ENCODE measurements at regions not wholly inside any gene's neighbourhood (a gene's known extent, or its start where the extent isn't known, plus 50 kb on each side); places are given as distances from the start of the nearest gene placed in this dataset.

DNA sequence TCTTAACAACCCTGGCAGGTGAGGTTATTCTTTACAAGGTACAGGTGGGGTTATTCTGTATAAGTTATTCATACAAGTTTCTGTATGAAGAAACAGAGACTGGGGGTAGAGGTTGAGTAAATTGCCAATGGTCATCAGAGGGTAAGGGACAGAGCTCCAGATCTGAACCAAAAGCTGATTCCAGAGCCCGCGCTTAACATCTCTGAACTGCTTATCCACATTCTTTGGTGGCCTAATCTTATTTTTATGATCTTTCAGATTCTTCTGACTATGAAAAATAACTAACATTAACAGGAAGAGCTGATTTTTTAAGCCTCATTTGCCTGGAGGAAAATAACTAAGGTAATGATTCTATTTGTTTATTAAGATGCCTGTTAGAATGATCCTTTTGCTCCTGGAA is 63.9 kb upstream of the BARHL2 start:
- no peak for DNase-seq (ENCODE audit: low read depth)

DNA sequence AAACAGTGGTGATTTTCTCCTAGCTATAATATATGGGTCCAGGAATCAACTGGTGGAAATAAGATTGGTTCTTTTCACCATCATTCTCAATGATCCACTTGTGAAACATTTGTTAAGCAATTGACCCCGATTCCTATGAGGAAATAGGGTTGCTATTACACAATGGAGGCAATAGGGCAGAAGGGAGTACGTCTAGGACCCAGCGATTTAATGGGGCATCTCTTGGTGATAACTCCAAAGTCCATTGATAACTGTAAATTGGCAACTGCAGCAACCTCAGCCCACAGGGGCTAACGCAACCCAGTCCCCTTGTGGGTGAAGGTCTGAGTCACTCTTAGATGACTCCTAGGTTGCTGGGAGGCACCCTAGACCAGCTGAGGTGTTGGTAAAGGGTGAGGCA is 62.5 kb upstream of the BARHL2 start:
- no peak for DNase-seq (ENCODE audit: low read depth)

DNA sequence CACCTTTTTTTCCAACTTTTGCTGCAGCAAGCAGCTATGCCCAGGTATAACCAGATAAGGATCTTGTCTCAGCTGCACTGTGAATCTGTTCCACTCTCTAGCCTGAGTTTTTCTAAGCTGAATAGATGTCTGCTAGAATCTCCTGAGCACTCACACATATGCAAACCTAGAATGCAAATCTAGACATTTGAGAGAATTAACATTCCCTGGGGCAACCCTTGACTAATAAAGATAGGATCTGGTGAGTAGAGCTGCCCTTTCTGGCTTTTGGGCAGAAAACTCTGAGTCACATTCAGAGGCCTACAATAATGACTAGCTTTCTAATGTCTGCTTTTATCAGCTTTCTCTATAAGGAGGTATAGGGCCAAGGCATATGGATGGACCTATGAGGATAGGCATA is 61.4 kb upstream of the BARHL2 start:
- DNase-seq (ENCODE audit: low read depth), result no peak

DNA sequence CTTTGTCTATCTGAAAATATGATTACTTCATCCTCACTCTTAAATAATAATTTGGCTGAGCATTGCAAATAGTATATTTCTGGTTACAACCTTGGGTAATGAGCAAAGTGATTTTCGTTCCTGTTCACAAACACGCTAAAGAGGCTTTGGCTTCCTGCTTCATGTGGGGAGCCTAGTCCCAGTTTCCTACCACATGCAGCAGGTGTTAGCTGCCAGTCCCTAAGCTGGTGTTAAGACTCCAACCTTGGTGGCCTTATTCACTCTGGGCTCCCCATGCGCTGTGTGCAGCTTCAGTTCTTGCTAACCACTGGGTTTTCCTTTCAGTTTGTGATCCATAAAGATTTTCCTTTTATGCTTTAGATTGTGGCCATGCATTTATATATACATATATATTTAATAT is 56.7 kb upstream of the BARHL2 start:
- no peak for DNase-seq (ENCODE audit: low read depth)

DNA sequence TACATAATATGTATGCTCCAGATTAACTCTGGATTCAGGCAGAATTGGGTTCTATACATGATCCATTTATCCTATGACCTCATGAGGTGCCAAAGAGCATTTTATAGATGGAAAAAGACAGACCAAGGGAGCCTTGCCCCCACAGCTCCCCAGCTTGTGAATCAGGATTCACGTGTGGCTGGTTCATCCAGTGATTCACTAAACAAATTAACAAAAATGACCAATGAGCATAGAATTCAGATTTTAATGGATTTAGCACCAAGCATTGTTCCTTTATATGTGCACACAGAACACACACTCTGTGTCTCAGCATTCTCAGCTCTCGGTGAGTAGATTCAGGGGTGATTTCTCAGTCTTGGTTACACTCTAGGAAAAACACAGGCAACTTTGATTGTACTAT is 51.7 kb upstream of the BARHL2 start:
- DNase-seq (ENCODE audit: low read depth), result no peak

DNA sequence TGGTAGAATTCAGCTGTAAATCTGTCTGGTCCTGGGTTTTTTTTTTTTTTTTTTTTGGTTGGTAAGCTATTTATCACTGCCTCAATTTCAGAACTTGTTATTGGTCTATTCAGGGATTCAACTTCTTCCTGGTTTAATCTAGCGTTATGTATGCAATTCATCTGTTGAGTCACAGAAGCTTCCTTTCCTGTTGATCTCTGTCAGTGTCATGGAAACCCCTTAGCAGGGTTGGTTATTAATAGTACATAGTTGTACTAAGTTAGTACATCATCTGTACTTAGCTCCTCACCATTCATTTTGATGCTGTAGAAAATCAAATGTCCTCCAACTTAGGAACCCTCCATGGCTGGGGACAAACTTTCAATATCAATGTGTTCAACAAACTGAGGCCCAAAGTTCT is 51.0 kb upstream of the BARHL2 start:
- no peak for DNase-seq (ENCODE audit: low read depth)
